ENCODE measurements at regions not wholly inside any gene's neighbourhood (a gene's known extent, or its start where the extent isn't known, plus 50 kb on each side); places are given as distances from the start of the nearest gene placed in this dataset.

DNA sequence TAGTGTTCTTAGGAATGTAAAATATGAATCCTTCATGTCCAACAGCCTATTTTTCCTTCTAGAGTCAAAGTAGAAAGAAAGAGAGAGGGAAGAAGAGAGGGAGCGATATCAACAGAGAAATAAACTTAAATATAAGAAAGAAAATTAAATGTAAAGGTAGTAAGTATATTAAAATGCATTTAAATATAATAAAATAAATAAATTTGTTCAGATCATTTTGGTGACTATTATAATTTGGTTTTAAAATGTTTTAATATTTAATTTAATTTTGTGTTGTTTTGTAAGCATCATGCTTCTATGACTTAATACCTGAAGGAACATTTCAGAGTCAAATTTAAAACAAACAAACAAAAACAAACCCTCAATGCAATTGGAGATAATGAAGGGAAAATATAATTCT lies 405.2 kb upstream of the IRX1 start:
- FAIRE-seq (no peak), DNase-seq (ENCODE audit: low read depth in 1 of 2, low spot score in 1 of 2) (no peak), ATAC-seq (no peak)
- whole genome bisulfite sequencing (ENCODE audit: missing lambda C conversion rate) = 0% methylated on average over 1 of the region's 1 CpG
- Histone ChIP-seq H3K27ac (no peak overlapping the region), H3K4me2 (no peak overlapping the region), H3K9me3 (no peaks in the 10 kb centered on the region), H3K4me3 (no peak overlapping the region), H3K4me1 (no peaks in the 10 kb centered on the region)
- CTCF ChIA-PET = no interaction called here
- TF ChIP-seq KDM5A (IDR thresholded peaks at IDR 0.05) (no peak), RNF2 (IDR thresholded peaks at IDR 0.05; ENCODE audit: borderline replicate concordance, low read depth) (no peak), MYC (IDR thresholded peaks at IDR 0.05; ENCODE audit: borderline replicate concordance, low read length) (no peak)
- POLR2A ChIA-PET = no interaction called here

DNA sequence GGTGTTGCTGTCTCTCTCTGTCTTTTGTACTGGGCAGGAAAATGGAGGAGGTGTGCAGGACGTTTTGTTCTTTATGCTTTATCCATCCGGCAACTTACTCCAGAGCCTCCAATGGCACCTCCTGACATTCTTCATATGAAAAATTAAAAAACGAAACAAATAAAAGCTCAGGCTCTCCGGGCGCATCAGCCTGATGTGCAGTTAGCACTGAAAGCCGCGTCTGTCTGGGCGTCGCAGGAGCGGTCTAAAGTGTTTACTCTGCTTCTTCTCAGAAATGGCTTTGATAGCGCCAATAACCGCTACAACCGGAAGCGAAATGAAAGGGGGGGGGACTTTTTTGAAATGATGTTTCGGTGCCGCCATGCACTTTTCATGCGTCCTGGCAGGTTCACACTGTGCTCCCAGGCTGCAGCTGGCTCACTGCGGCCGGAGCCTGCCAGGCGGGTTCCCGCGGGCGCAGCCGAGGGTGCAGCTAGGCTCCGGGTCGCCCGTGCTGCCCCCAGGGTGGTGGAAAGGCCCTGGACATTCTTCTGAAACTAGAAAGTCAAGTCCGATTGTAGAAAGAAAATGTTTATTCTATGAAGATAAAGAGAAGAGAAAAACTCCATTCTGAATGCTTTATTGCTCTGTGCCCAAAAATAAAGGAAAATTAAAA lies 407.7 kb upstream of the IRX1 start:
- TF ChIP-seq, protein P1, sequence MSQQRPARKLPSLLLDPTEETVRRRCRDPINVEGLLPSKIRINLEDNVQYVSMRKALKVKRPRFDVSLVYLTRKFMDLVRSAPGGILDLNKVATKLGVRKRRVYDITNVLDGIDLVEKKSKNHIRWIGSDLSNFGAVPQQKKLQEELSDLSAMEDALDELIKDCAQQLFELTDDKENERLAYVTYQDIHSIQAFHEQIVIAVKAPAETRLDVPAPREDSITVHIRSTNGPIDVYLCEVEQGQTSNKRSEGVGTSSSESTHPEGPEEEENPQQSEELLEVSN (IDR thresholded peaks at IDR 0.05; ENCODE audit: borderline replicate concordance, low read depth) = no peak
- TF ChIP-seq HOXB5 (CRISPR knock-in tag; IDR thresholded peaks at IDR 0.05) = no peak
- TF ChIP-seq KDM1A (IDR thresholded peaks at IDR 0.05; ENCODE audit: low read depth) = no peak
- TF ChIP-seq, protein P2, sequence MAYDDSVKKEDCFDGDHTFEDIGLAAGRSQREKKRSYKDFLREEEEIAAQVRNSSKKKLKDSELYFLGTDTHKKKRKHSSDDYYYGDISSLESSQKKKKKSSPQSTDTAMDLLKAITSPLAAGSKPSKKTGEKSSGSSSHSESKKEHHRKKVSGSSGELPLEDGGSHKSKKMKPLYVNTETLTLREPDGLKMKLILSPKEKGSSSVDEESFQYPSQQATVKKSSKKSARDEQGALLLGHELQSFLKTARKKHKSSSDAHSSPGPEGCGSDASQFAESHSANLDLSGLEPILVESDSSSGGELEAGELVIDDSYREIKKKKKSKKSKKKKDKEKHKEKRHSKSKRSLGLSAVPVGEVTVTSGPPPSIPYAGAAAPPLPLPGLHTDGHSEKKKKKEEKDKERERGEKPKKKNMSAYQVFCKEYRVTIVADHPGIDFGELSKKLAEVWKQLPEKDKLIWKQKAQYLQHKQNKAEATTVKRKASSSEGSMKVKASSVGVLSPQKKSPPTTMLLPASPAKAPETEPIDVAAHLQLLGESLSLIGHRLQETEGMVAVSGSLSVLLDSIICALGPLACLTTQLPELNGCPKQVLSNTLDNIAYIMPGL (CRISPR knock-in tag; IDR thresholded peaks at IDR 0.05; ENCODE audit: borderline replicate concordance) = no peak
- no peak for TF ChIP-seq FOXS1 (CRISPR knock-in tag; IDR thresholded peaks at IDR 0.05)
- no peak for TF ChIP-seq EHF (CRISPR knock-in tag; IDR thresholded peaks at IDR 0.05)
- no peak for TF ChIP-seq SREBF2 (IDR thresholded peaks at IDR 0.05)
- 39% methylated on average over 25 of the region's 28 CpGs for WGBS (ENCODE audit: missing lambda C conversion rate)
- no peak overlapping the region for H3K4me3 ChIP-seq
- FAIRE-seq = no peak
- H3K27ac ChIP-seq = no peak overlapping the region
- CTCF ChIA-PET = interaction anchor here (0.7 kb wide), 1 partner anchor 111 kb away, joined by 3 read pairs; no protein-coding TSS in a partner anchor
- no peak overlapping the region for H3K4me2 ChIP-seq
- H3K4me1 ChIP-seq = no peaks in the 10 kb centered on the region
- no peak for ATAC-seq
- POLR2A ChIA-PET = no interaction called here
- no peak for DNase-seq (ENCODE audit: low read depth in 1 of 2, low spot score in 1 of 2)
- no peaks in the 10 kb centered on the region for H3K9me3 ChIP-seq

DNA sequence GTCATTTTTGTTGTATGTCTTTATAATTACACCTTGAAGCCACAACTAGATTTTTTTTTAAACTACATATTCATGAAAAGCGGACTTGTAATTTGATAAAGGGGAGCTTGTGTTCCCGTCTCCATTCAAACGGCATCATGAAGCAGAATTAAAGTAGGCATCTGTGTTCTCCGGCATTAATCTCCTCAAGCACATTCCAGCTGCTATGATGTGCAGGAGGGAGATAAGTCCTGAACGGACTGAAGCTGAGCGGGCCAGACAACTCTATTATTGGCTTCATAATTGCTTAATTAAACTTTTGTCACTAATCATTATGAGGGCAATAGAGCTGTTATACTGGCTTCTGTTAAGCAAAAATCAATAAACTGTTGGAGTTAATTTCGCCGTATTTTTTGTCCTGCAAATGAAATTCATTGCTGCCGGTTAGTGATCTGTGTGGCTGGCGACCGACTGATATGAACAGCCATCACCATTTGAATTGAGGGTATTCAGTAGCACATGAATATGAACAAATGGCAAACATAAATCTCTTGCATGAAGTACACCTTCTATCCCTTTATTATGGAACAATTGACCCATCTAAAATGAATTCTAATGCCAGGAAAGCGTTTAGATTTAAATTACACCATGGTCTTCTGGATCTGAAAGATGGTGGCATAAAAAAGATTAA lies 408.8 kb upstream of the IRX1 start:
- no peak for ATAC-seq
- WGBS (ENCODE audit: missing lambda C conversion rate) = 22% methylated on average over 12 of the region's 12 CpGs
- TF ChIP-seq POLR2A (IDR thresholded peaks at IDR 0.05; ENCODE audit: low read length) (no peak), ESRRA (IDR thresholded peaks at IDR 0.05; ENCODE audit: borderline replicate concordance, low read length) (no peak), CEBPB (IDR thresholded peaks at IDR 0.05) (no peak), MAFK (IDR thresholded peaks at IDR 0.05; ENCODE audit: partially characterized antibody) (no peak), ZNF302 (CRISPR knock-in tag; IDR thresholded peaks at IDR 0.05) (no peak), HOXB13 (CRISPR knock-in tag; IDR thresholded peaks at IDR 0.05; ENCODE audit: low read depth) (no peak), ZSCAN20 (CRISPR knock-in tag; IDR thresholded peaks at IDR 0.05) (no peak)
- TF ChIP-seq, protein P3, sequence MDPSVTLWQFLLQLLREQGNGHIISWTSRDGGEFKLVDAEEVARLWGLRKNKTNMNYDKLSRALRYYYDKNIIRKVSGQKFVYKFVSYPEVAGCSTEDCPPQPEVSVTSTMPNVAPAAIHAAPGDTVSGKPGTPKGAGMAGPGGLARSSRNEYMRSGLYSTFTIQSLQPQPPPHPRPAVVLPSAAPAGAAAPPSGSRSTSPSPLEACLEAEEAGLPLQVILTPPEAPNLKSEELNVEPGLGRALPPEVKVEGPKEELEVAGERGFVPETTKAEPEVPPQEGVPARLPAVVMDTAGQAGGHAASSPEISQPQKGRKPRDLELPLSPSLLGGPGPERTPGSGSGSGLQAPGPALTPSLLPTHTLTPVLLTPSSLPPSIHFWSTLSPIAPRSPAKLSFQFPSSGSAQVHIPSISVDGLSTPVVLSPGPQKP (IDR thresholded peaks at IDR 0.05; ENCODE audit: low read depth, low read length) = no peak
- TF ChIP-seq, protein P4, sequence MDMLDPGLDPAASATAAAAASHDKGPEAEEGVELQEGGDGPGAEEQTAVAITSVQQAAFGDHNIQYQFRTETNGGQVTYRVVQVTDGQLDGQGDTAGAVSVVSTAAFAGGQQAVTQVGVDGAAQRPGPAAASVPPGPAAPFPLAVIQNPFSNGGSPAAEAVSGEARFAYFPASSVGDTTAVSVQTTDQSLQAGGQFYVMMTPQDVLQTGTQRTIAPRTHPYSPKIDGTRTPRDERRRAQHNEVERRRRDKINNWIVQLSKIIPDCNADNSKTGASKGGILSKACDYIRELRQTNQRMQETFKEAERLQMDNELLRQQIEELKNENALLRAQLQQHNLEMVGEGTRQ (IDR thresholded peaks at IDR 0.05) = no peak

More for the DNA sequence above, 408.8 kb upstream of the IRX1 start:
- FAIRE-seq (no peak), DNase-seq (ENCODE audit: low read depth in 1 of 2, low spot score in 1 of 2) (no peak)
- Histone ChIP-seq H3K4me1 (no peaks in the 10 kb centered on the region), H3K4me3 (no peak overlapping the region), H3K4me2 (no peak overlapping the region), H3K27ac (no peak overlapping the region), H3K9me3 (no peaks in the 10 kb centered on the region)
- ChIA-PET POLR2A (no interaction called here), CTCF (no interaction called here)

All from A549 (cell line).